22Rv1 (cell line): ENCODE measurements at regions not wholly inside any gene's neighbourhood (a gene's known extent, or its start where the extent isn't known, plus 50 kb on each side); places are given as distances from the start of the nearest gene placed in this dataset.

Experiments used
- H3K27ac ChIP-seq: fragments of 450-650 bp; 2 replicates; pipeline ENCODE4 v1.5.1; 2017
- ZFX ChIP-seq: fragments of 450-650 bp; IDR thresholded peaks from 2 replicates; pipeline ENCODE4 v1.6.1; 2017; ENCODE audit warnings: antibody characterized with exemption, borderline replicate concordance
- TF ChIP-seq, protein P1 (sequence below): fragments of 450-650 bp; IDR thresholded peaks from 2 replicates; pipeline ENCODE4 v1.5.1; 2017; ENCODE audit warnings: mild to moderate bottlenecking

DNA sequence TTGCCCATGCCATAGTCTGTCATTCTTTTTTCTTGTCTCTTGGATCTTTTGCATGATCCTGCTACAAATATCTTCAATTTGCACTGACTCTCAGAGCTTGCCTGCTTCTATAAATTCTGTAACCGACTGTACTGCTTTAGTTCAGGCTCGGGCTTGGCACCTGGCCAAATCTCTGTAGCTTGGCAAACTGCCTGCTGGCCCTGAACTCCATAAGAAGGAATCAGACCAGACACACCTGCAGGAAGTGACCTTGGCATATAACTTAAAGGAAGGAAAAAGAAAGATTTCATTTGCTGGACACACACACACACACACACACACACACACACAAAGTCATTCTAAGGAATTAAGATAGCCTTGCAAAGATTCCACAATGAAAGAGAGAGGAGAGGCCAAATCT lies 291.2 kb upstream of the DDX18 start:
- no peak overlapping the region for H3K27ac ChIP-seq
- TF ChIP-seq, protein P1, sequence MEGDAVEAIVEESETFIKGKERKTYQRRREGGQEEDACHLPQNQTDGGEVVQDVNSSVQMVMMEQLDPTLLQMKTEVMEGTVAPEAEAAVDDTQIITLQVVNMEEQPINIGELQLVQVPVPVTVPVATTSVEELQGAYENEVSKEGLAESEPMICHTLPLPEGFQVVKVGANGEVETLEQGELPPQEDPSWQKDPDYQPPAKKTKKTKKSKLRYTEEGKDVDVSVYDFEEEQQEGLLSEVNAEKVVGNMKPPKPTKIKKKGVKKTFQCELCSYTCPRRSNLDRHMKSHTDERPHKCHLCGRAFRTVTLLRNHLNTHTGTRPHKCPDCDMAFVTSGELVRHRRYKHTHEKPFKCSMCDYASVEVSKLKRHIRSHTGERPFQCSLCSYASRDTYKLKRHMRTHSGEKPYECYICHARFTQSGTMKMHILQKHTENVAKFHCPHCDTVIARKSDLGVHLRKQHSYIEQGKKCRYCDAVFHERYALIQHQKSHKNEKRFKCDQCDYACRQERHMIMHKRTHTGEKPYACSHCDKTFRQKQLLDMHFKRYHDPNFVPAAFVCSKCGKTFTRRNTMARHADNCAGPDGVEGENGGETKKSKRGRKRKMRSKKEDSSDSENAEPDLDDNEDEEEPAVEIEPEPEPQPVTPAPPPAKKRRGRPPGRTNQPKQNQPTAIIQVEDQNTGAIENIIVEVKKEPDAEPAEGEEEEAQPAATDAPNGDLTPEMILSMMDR, result no peak
- TF ChIP-seq ZFX, result no peak

DNA sequence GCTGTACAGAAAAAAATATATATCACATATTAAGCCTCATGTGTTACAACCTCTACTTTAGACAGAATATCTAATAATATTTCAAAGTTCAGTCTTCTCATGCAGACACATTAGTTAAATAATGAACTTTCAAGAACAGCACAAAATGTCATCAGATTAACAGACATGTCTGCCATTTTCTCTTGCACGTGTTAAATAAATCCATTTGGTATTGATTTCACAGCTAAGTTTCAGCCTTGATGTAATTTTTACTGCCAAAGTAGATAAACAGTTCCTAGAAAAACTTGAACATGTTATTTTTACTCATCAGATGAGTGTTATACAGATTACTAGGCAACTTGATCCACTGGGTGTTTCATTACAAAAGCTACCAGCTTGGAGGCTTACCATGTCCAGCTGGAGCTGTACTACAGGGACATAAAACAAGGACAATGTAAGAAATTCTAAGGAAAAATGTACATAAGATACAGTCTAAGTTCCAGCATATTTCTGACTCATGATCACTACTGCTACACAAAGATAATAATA lies 290.7 kb upstream of the DDX18 start:
- no peak overlapping the region for H3K27ac ChIP-seq
- TF ChIP-seq, protein P1, result no peak
- TF ChIP-seq ZFX, result no peak

DNA sequence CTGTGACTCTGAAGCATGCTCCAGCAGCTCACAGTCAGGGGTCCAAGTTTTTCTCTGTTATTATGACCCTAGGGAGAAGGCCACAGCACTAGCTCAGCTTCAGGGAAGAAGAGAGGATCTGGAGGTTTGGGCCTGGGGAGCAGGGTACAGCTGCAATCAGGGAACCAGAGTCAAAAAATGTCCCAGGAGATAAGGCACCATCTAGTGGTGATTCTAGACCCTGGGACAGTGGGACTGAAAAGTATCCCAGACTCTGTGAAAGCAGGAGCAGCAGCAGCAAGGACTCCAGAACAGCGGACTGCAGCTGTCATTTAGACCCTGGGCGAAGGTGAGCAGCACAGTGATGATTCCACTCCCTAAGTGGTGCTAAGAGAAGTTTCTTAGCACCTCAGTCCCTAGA lies 278.4 kb upstream of the DDX18 start:
- TF ChIP-seq ZFX, result no peak
- TF ChIP-seq, protein P1, result peak; percentile 29
- no peak overlapping the region for H3K27ac ChIP-seq

DNA sequence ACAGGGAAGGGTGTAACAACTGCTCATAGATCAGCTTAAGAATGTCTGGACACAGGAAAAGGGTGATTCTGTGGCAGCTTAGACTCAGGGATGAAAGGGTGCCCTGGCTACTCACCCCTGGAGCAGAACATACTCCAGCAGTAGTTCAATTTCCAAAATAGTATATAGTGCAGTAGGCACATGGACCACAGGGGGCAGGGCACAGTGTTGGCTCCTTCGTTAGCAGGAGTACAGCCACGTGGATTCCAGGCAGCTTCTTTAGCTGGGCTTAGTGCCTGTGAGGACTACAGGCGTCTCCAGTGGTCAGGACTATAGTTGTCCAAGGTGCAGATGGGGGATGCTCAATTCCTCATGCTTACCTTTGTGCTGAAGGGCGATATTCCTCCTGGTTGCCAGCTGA lies 277.5 kb upstream of the DDX18 start:
- no peak for TF ChIP-seq ZFX
- TF ChIP-seq, protein P1, result no peak
- H3K27ac ChIP-seq, result no peak overlapping the region

DNA sequence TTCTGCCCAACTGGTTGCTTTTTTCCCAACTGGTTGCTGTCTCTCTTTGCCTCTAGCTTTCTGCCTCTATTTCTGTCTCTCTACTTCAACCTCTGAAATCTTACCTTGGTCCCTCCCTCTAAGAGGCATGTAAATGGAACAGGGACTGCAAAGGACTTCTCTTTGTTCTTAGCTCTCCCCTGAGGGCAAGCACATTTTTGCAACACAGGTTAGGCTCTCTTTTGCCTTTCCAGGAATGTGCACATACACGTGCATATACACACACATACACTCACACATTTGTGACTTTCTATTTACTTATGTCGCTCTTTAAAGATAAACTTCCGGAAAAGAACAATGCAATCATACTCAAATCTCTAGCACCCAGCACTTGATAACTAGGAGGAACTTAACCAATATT lies 262.6 kb upstream of the DDX18 start:
- no peak overlapping the region for H3K27ac ChIP-seq
- TF ChIP-seq, protein P1, result no peak
- no peak for TF ChIP-seq ZFX

DNA sequence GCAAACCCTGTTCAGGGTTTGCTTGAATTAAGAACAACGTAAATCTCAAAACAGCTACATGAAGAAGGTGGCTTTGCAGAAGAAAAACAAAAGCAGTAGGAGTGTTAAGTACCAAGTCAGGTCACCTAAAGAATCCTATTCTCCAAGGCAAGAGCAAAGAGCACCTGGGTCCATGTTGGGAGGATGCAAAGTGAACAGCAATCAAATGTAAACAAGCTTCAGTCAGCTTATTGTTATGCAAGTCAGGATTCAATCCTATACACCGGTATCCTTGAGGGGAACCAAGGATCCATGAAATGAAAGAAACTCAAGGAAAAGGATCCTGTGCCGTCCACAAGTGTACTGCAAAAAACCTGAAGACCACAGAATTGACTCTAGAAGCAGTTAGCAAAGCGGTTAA lies 261.0 kb upstream of the DDX18 start:
- no peak for TF ChIP-seq ZFX
- TF ChIP-seq, protein P1, result no peak
- no peak overlapping the region for H3K27ac ChIP-seq

DNA sequence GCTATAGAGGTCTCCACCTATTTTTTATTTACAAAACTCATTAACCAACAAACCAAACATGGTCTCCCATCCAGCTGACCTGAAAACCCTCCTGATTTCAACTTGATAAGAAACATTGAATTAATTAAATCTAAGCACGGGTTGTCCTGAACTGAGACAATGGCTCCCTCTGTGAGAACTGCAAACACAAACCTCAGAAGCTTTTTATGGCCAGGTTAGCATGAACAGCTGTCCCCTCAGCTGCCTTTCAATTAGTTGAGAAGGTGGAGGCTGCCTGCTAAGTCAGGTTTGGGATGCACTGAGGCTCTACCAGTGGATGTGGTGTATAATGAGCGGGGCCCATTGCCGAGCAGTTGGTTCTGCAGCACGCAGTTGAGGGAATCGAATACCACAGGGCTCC lies 258.5 kb upstream of the DDX18 start:
- TF ChIP-seq, protein P1, result no peak
- no peak for TF ChIP-seq ZFX
- H3K27ac ChIP-seq, result no peak overlapping the region
